ENCODE measurements at regions not wholly inside any gene's neighbourhood (a gene's known extent, or its start where the extent isn't known, plus 50 kb on each side); places are given as distances from the start of the nearest gene placed in this dataset.

- no peak for TF ChIP-seq EZH2 (IDR thresholded peaks at IDR 0.05; ENCODE audit: borderline replicate concordance, low read depth, low read length, severe bottlenecking)
- no peak for TF ChIP-seq JUN (IDR thresholded peaks at IDR 0.05; ENCODE audit: borderline replicate concordance, insufficient read depth, insufficient read length, low read depth)
- no peak for TF ChIP-seq CTCF (IDR thresholded peaks at IDR 0.05; ENCODE audit: extremely low read depth in 1 of 2, insufficient read depth in 1 of 2, low read depth in 1 of 2, low read length in 2 of 2)
- no peak for TF ChIP-seq GATA2 (IDR thresholded peaks at IDR 0.05; ENCODE audit: insufficient read depth, insufficient read length, low read depth, low read length)
- POLR2A ChIA-PET, result no interaction called here
- no peaks in the 10 kb centered on the region for H3K27me3 ChIP-seq (ENCODE audit: control insufficient read depth in 2 of 2, insufficient read depth in 2 of 2, low read length in 2 of 2)
- DNase-seq (ENCODE audit: low read depth, low spot score) (no peak), FAIRE-seq (no peak)
- H3K9me1 ChIP-seq (replicated peaks; ENCODE audit: control insufficient read depth, extremely low read depth, insufficient read depth, low read length), result no peaks in the 10 kb centered on the region
- H3K4me1 ChIP-seq (ENCODE audit: control insufficient read depth, extremely low read depth, insufficient read depth, low read length), result no peaks in the 10 kb centered on the region
- intact Hi-C loops (cut with micrococcal nuclease), result no loop called here
- dilution Hi-C loops (cut with MboI; ENCODE audit: extremely low pct_ligation_motif_present, low sequenced_read_pairs), result no loop called here
- H3K79me2 ChIP-seq (ENCODE audit: control insufficient read depth, insufficient read depth, low read length), result no peaks in the 10 kb centered on the region
- CTCF ChIA-PET, result no interaction called here
- no peak overlapping the region for H2AFZ ChIP-seq (ENCODE audit: low read depth, low read length)
- H3K4me3 ChIP-seq (replicated peaks in 1 of 3; ENCODE audit: insufficient read depth in 1 of 3, low read depth in 1 of 3, low read length in 3 of 3), result no peak overlapping the region
- no peaks in the 10 kb centered on the region for H3K36me3 ChIP-seq (ENCODE audit: control insufficient read depth in 2 of 2, extremely low read depth in 1 of 2, insufficient read depth in 2 of 2, low read length in 2 of 2)
- no peaks in the 10 kb centered on the region for H3K9me3 ChIP-seq (replicated peaks; ENCODE audit: control insufficient read depth, insufficient read depth, low read length)
- H4K20me1 ChIP-seq (replicated peaks; ENCODE audit: control insufficient read depth, extremely low read depth, insufficient read depth, low read length), result no peaks in the 10 kb centered on the region
- H3K27ac ChIP-seq (ENCODE audit: insufficient read depth, low read depth, low read length), result no peak overlapping the region
- no TSS peak for BruUV-seq (replicated peaks)
- H3K4me2 ChIP-seq (ENCODE audit: insufficient read depth, low read length), result no peak overlapping the region
- H3K9ac ChIP-seq (replicated peaks; ENCODE audit: extremely low read depth, insufficient read depth, low read length), result no peak overlapping the region
These were observed 314.2 kb upstream of the PRICKLE1 start for GRCh38 chr12:42903736-42904135.

- BruUV-seq (replicated peaks), result no TSS peak
- Histone ChIP-seq H3K9me1 (replicated peaks; ENCODE audit: control insufficient read depth, extremely low read depth, insufficient read depth, low read length) (no peaks in the 10 kb centered on the region), H3K27me3 (ENCODE audit: control insufficient read depth in 2 of 2, insufficient read depth in 2 of 2, low read length in 2 of 2) (no peaks in the 10 kb centered on the region), H4K20me1 (replicated peaks; ENCODE audit: control insufficient read depth, extremely low read depth, insufficient read depth, low read length) (no peaks in the 10 kb centered on the region), H3K36me3 (ENCODE audit: control insufficient read depth in 2 of 2, extremely low read depth in 1 of 2, insufficient read depth in 2 of 2, low read length in 2 of 2) (no peaks in the 10 kb centered on the region), H3K9ac (replicated peaks; ENCODE audit: extremely low read depth, insufficient read depth, low read length) (no peak overlapping the region), H3K4me2 (ENCODE audit: insufficient read depth, low read length) (no peak overlapping the region), H3K4me1 (ENCODE audit: control insufficient read depth, extremely low read depth, insufficient read depth, low read length) (no peaks in the 10 kb centered on the region), H3K79me2 (ENCODE audit: control insufficient read depth, insufficient read depth, low read length) (no peaks in the 10 kb centered on the region), H3K9me3 (replicated peaks; ENCODE audit: control insufficient read depth, insufficient read depth, low read length) (no peaks in the 10 kb centered on the region), H3K27ac (ENCODE audit: insufficient read depth, low read depth, low read length) (no peak overlapping the region), H3K4me3 (replicated peaks in 1 of 3; ENCODE audit: insufficient read depth in 1 of 3, low read depth in 1 of 3, low read length in 3 of 3) (no peak overlapping the region), H2AFZ (ENCODE audit: low read depth, low read length) (no peak overlapping the region)
- DNase-seq (ENCODE audit: low read depth, low spot score) (no peak), FAIRE-seq (no peak)
- ChIA-PET POLR2A (no interaction called here), CTCF (no interaction called here)
- TF ChIP-seq POLR2AphosphoS5 (IDR thresholded peaks at IDR 0.05; ENCODE audit: insufficient read depth, low read depth, low read length) (no peak), GATA2 (IDR thresholded peaks at IDR 0.05; ENCODE audit: insufficient read depth, insufficient read length, low read depth, low read length) (no peak), CTCF (IDR thresholded peaks at IDR 0.05; ENCODE audit: extremely low read depth in 1 of 2, insufficient read depth in 1 of 2, low read depth in 1 of 2, low read length in 2 of 2) (no peak), MYC (IDR thresholded peaks at IDR 0.05; ENCODE audit: low read depth, low read length) (no peak), EZH2 (IDR thresholded peaks at IDR 0.05; ENCODE audit: borderline replicate concordance, low read depth, low read length, severe bottlenecking) (no peak), JUN (IDR thresholded peaks at IDR 0.05; ENCODE audit: borderline replicate concordance, insufficient read depth, insufficient read length, low read depth) (no peak), MAX (IDR thresholded peaks at IDR 0.05; ENCODE audit: insufficient read depth, insufficient read length) (no peak), FOS (IDR thresholded peaks at IDR 0.05; ENCODE audit: borderline replicate concordance, insufficient read depth, low read length) (no peak), POLR2A (IDR thresholded peaks at IDR 0.05; ENCODE audit: low read depth, low read length) (no peak)
- intact Hi-C loops (cut with micrococcal nuclease), result no loop called here
- dilution Hi-C loops (cut with MboI; ENCODE audit: extremely low pct_ligation_motif_present, low sequenced_read_pairs), result no loop called here
These were observed 312.5 kb upstream of the PRICKLE1 start for GRCh38 chr12:42902001-42902400.

Data from endothelial cell of umbilical vein (primary cell).